BLaER1 treated with 17β-estradiol and CSF1 and Interleukin-3, amounts not matched to agents 10 nM and 100 nM (cell line): ENCODE measurements at regions not wholly inside any gene's neighbourhood (a gene's known extent, or its start where the extent isn't known, plus 50 kb on each side); places are given as distances from the start of the nearest gene placed in this dataset.
"Not testable (repeated sequence)": the region's sequence is repeated elsewhere in the genome, so short reads cannot be mapped to it uniquely, and the experiment has no call there.

Source experiments
- H3K27ac ChIP-seq, 11 experiments: shearing (Covaris generic); formaldehyde crosslinking; 2 replicates each; pipeline ENCODE4 v1.8.1; 2022
- H3K27me3 ChIP-seq, 11 experiments: shearing (Covaris generic); formaldehyde crosslinking; 2 replicates each; pipeline ENCODE4 v1.8.1; 2022
- H3K36me3 ChIP-seq, 11 experiments: shearing (Covaris generic); formaldehyde crosslinking; 2 replicates each; pipeline ENCODE4 v1.8.1; 2022
- H3K4me1 ChIP-seq, 10 experiments: shearing (Covaris generic); formaldehyde crosslinking; 2 replicates each; pipeline ENCODE4 v1.8.1; 2022
- H3K4me2 ChIP-seq, 11 experiments: shearing (Covaris generic); formaldehyde crosslinking; 2 replicates each; pipeline ENCODE4 v1.8.1; 2022
- H3K4me3 ChIP-seq, 10 experiments: shearing (Covaris generic); formaldehyde crosslinking; 2 replicates each; pipeline ENCODE4 v1.8.1; 2022
- H3K9ac ChIP-seq, 11 experiments: shearing (Covaris generic); formaldehyde crosslinking; 2 replicates each; pipeline ENCODE4 v1.8.1; 2022
- H3K9me3 ChIP-seq, 11 experiments: shearing (Covaris generic); formaldehyde crosslinking; replicated peaks in 1 of 11; 2 replicates each; pipeline ENCODE4 v1.8.1; 2022
- H4K20me1 ChIP-seq, 11 experiments: shearing (Covaris generic); formaldehyde crosslinking; 2 replicates each; pipeline ENCODE4 v1.8.1; 2022

- H3K4me2 ChIP-seq = peak overlapping the region; percentile 55 to 76 (median 63); a peak in 20 of 22 replicates
- H3K4me3 ChIP-seq = peak overlapping the region; percentile 51 to 70 (median 60)
- peak overlapping the region in 10 of 11 experiments; percentile 44 to 74 (median 66); a peak in 16 of 22 replicates for H3K27ac ChIP-seq
- H3K4me1 ChIP-seq, H3K27me3 ChIP-seq, H3K9me3 ChIP-seq, H4K20me1 ChIP-seq, H3K36me3 ChIP-seq: not testable (repeated sequence)
- peak overlapping the region; percentile 61 to 80 (median 75); a peak in 20 of 22 replicates for H3K9ac ChIP-seq
These were observed 56.6 kb upstream of the GOLGA8N start for GRCh38 chr15:32536507-32537172.

DNA sequence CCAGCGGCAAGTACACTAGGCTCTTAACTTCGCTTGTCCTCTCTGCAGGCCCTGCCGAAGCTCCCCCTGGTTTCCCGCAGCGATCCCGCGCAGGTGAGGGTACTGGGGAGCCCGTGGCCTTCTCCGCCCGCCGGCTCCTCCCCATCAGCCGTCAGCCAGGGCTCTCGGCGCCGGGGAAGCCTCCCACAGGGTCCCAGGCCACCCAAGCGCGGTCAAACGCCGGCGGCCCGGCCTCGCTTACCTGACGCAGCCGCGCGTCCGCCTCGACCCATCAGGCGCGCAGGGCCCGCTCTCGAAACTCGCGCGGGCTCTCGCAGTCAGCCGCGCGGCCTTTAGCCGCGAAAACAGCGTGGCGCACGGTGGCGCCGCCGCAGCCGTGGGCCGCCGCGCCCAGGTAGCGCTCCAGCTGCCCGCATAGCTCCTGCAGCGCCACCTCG, 57.2 kb upstream of the GOLGA8N start:
- H4K20me1 ChIP-seq, H3K9ac ChIP-seq, H3K9me3 ChIP-seq, H3K27me3 ChIP-seq, H3K4me2 ChIP-seq, H3K27ac ChIP-seq, H3K36me3 ChIP-seq, H3K4me1 ChIP-seq, H3K4me3 ChIP-seq: not testable (repeated sequence)

DNA sequence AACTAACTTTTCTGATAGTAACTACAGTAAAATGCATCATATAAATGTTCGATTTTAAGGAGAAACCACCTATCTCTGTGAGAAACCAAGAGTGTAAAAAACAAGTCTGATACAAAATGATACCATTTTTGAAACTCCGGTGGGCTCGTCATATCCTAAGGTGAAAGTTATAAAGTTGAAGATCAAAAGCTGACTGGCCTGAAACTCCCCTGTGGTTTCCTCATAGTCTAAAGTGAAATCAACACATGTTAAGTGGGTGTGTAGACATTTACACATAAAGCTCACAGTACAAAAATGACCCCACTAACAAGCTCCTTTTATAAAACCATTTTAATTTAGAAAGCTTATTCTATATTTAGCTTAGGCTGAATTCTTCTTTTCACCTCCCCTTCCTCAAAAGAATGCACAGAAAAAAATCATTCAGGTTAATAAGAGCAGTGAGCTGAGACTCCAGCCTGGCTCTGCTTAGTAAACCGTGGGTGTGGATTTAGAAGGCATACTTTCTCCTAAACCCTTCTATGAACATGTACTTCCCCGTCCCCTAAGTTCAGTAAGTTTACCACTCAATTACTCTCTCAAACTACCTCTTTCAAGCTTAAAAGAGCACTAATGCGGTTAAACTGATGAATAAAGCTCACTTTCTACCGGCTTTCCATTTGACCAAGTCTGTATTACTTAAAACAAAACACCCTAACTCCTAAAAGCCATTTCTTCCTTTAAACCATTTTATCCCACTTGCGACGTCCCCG, 57.9 kb upstream of the GOLGA8N start:
- H3K9ac ChIP-seq, H3K27ac ChIP-seq, H3K4me1 ChIP-seq, H3K4me3 ChIP-seq, H3K27me3 ChIP-seq, H3K9me3 ChIP-seq, H4K20me1 ChIP-seq, H3K4me2 ChIP-seq, H3K36me3 ChIP-seq: not testable (repeated sequence)

GRCh38 chr15:32522900-32523299, 67.5 kb upstream of the GOLGA8O start:
- not testable (repeated sequence) for H3K4me3 ChIP-seq, H3K27ac ChIP-seq, H3K27me3 ChIP-seq, H3K9ac ChIP-seq, H4K20me1 ChIP-seq, H3K9me3 ChIP-seq, H3K4me1 ChIP-seq, H3K4me2 ChIP-seq
- peaks cover 0 to 18% (median 7%) of the 10 kb centered on the region in 11 experiments; a peak in 12 of 22 replicates for H3K36me3 ChIP-seq

DNA sequence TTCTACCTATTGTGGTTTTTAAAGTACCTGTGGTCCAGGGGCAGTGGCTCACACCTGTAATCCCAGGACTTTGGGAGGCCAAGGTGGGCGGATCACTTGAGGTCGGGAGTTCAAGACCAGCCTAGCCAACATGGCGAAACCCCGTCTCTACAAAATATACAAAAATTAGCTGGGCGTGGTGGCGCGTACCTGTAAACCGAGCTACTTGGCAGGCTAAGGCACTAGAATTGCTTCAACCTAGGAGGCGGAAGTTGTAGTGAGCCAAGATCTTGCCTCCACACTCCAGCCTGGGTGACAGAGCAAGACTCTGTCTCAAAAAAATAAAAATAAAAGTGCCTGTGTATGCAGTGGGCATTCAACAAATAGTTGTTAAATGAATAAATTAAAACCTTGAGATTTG, 67.0 kb upstream of the GOLGA8O start:
- H3K9me3 ChIP-seq, H3K4me3 ChIP-seq, H3K4me1 ChIP-seq, H3K9ac ChIP-seq, H4K20me1 ChIP-seq, H3K4me2 ChIP-seq, H3K27me3 ChIP-seq, H3K27ac ChIP-seq: not testable (repeated sequence)
- peaks cover 0 to 18% (median 7%) of the 10 kb centered on the region in 11 experiments; a peak in 12 of 22 replicates for H3K36me3 ChIP-seq

GRCh38 chr15:32518976-32519375, 63.5 kb upstream of the GOLGA8O start:
- not testable (repeated sequence) for H3K4me2 ChIP-seq, H3K9me3 ChIP-seq, H3K27ac ChIP-seq, H3K27me3 ChIP-seq, H4K20me1 ChIP-seq, H3K9ac ChIP-seq, H3K4me3 ChIP-seq, H3K4me1 ChIP-seq
- peaks cover 0 to 18% (median 7%) of the 10 kb centered on the region in 11 experiments; a peak in 12 of 22 replicates for H3K36me3 ChIP-seq

DNA sequence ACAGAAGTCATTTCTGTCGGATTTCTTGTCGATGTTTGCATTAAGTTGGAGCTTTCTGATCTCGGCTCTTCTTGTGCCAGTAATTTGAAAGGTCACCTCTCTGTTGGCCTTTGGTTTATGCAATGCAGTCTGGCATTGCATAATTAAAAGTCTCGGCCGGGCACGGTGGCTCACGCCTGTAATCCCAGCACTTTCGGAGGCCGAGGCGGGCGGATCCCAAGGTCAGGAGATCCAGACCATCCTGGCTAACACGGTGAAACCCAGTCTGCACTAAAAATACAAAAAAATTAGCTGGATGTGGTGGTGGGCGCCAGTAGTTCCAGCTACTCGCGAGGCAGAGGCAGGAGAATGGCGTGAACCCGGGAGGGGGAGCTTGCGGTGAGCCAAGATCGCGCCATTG, 62.6 kb upstream of the GOLGA8O start:
- H3K27me3 ChIP-seq, H3K4me2 ChIP-seq, H3K9me3 ChIP-seq, H4K20me1 ChIP-seq, H3K27ac ChIP-seq, H3K4me1 ChIP-seq, H3K4me3 ChIP-seq, H3K9ac ChIP-seq: not testable (repeated sequence)
- peaks cover 0 to 18% (median 7%) of the 10 kb centered on the region in 11 experiments; a peak in 12 of 22 replicates for H3K36me3 ChIP-seq

- H4K20me1 ChIP-seq, H3K4me2 ChIP-seq, H3K9me3 ChIP-seq, H3K27ac ChIP-seq, H3K4me3 ChIP-seq, H3K4me1 ChIP-seq, H3K9ac ChIP-seq, H3K27me3 ChIP-seq: not testable (repeated sequence)
- peaks cover 0 to 12% (median 4%) of the 10 kb centered on the region in 11 experiments; a peak in 7 of 22 replicates for H3K36me3 ChIP-seq
These were observed 61.5 kb upstream of the GOLGA8O start for GRCh38 chr15:32516954-32517353.

DNA sequence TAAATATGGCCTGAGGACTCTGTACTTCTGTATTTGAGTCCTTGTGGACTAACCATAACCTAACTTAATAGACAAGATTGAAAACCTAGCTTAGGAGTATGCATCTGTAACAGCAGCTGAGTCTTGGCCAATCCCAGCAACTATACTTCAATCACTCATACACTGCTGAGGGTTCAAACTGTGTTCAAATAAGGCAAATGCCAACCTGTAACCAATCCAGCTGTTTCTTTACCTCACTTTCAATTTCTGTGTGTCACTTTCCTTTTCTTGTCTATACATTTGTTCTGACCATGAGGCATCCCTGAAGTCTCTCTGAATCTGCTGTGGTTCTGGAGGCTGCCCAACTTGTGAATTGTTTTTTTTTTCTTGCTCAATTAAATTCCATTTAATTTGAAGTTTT, 57.9 kb upstream of the GOLGA8O start:
- not testable (repeated sequence) for H3K9me3 ChIP-seq, H3K4me3 ChIP-seq, H3K27ac ChIP-seq, H3K4me2 ChIP-seq, H3K27me3 ChIP-seq, H3K9ac ChIP-seq, H3K4me1 ChIP-seq, H4K20me1 ChIP-seq, H3K36me3 ChIP-seq

DNA sequence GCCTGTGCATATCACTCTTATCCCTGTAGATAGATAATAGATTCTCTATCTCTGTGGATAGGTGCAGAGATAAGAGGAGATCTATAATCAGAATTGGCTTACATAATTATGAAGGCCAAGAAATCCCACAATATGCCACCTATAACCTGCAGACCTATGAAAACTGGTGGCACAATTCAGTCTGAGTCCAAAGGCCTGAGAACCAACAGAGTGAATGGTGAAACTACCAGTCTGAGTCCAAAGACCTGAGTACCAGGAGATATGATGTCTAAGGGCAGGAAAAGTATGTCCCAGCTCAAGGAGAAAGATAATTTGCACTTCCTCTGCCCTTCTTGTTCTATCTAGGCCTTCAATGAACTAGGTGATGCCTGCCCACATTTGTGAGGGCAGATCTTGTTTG, 54.6 kb upstream of the GOLGA8O start:
- not testable (repeated sequence) for H3K4me2 ChIP-seq, H3K9me3 ChIP-seq

GRCh38 chr15:32508081-32508480, 52.6 kb upstream of the GOLGA8O start:
- not testable (repeated sequence) for H3K4me2 ChIP-seq, H3K27me3 ChIP-seq, H3K27ac ChIP-seq, H3K4me3 ChIP-seq, H3K4me1 ChIP-seq, H3K9ac ChIP-seq, H3K9me3 ChIP-seq, H3K36me3 ChIP-seq, H4K20me1 ChIP-seq

More for the DNA sequence above, 54.6 kb upstream of the GOLGA8O start:
- H3K4me1 ChIP-seq, H3K4me3 ChIP-seq, H3K36me3 ChIP-seq, H3K27ac ChIP-seq, H3K27me3 ChIP-seq, H4K20me1 ChIP-seq, H3K9ac ChIP-seq: not testable (repeated sequence)

- not testable (repeated sequence) for H3K4me2 ChIP-seq, H4K20me1 ChIP-seq, H3K27me3 ChIP-seq, H3K4me3 ChIP-seq, H3K27ac ChIP-seq, H3K9me3 ChIP-seq, H3K4me1 ChIP-seq, H3K36me3 ChIP-seq, H3K9ac ChIP-seq
These were observed 51.4 kb upstream of the GOLGA8O start for GRCh38 chr15:32506787-32507186.

DNA sequence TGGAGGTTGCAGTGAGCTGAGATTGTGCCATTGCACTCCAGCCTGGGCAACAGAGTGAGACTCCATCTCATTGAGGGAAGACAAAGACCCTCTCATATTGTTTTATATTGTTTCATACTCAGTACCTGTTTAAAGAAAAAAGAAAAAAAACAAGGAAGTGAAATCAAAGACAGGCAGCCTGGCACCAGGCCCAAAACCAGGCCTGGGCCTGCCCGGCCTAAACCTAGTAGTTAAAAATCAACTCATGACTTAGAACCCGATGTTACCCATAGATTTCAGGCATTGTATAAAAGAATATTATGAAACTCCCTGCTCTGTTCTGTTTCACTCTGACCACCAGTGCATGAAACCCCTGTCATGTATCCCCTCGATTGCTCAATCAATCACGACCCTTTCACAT, 50.2 kb upstream of the GOLGA8O start:
- H3K27ac ChIP-seq, H3K9ac ChIP-seq, H4K20me1 ChIP-seq, H3K4me2 ChIP-seq, H3K4me1 ChIP-seq, H3K4me3 ChIP-seq, H3K9me3 ChIP-seq, H3K27me3 ChIP-seq, H3K36me3 ChIP-seq: not testable (repeated sequence)
